PC-9 (cell line): ENCODE measurements at regions not wholly inside any gene's neighbourhood (a gene's known extent, or its start where the extent isn't known, plus 50 kb on each side); places are given as distances from the start of the nearest gene placed in this dataset.

Experiments used
- EZH2 ChIP-seq: fragments of 200-600 bp; sonication (generic); IDR thresholded peaks from 2 replicates; pipeline ENCODE4 v1.8.0; 2017; ENCODE audit warnings: antibody characterized with exemption, low read depth
- TF ChIP-seq, protein P1 (sequence below): fragments of 200-600 bp; sonication (generic); conservative IDR thresholded peaks from 2 replicates; pipeline ENCODE4 v1.6.1; 2017; ENCODE audit warnings: mixed run types, antibody characterized with exemption, mild to moderate bottlenecking, moderate library complexity

- TF ChIP-seq, protein P1, sequence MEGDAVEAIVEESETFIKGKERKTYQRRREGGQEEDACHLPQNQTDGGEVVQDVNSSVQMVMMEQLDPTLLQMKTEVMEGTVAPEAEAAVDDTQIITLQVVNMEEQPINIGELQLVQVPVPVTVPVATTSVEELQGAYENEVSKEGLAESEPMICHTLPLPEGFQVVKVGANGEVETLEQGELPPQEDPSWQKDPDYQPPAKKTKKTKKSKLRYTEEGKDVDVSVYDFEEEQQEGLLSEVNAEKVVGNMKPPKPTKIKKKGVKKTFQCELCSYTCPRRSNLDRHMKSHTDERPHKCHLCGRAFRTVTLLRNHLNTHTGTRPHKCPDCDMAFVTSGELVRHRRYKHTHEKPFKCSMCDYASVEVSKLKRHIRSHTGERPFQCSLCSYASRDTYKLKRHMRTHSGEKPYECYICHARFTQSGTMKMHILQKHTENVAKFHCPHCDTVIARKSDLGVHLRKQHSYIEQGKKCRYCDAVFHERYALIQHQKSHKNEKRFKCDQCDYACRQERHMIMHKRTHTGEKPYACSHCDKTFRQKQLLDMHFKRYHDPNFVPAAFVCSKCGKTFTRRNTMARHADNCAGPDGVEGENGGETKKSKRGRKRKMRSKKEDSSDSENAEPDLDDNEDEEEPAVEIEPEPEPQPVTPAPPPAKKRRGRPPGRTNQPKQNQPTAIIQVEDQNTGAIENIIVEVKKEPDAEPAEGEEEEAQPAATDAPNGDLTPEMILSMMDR: no peak
- no peak for TF ChIP-seq EZH2
Observed at GRCh38 chr13:74927823-74928222, 554.1 kb downstream of the TBC1D4 start.
